SU-DHL-6 (cell line): ENCODE measurements at regions not wholly inside any gene's neighbourhood (a gene's known extent, or its start where the extent isn't known, plus 50 kb on each side); places are given as distances from the start of the nearest gene placed in this dataset.

ENCODE experiments used
- H2AFZ ChIP-seq: fragments of 200-600 bp; sonication (generic); 2 replicates; pipeline ENCODE4 v1.6.1; 2014; ENCODE audit warnings: low read depth, mild to moderate bottlenecking, moderate library complexity, mixed read lengths, antibody characterized with exemption, low read length; ENCODE audit not compliant: severe bottlenecking
- H3F3A ChIP-seq: fragments of 200-600 bp; shearing (Covaris generic); 2 replicates; pipeline ENCODE4 v1.6.0; 2016; ENCODE audit warnings: antibody characterized with exemption, mild to moderate bottlenecking; ENCODE audit not compliant: insufficient read depth
- H3K27ac ChIP-seq: fragments of 200-600 bp; sonication (generic); 2 replicates; pipeline ENCODE4 v1.5.1; 2016; ENCODE audit warnings: low read depth, mild to moderate bottlenecking, low read length, moderate library complexity, mixed read lengths
- H3K27me3 ChIP-seq: fragments of 200-600 bp; sonication (generic), shearing (Covaris generic); 2 replicates; pipeline ENCODE4 v1.6.0; 2014; ENCODE audit warnings: mild to moderate bottlenecking, low read length
- H3K36me3 ChIP-seq: fragments of 200-600 bp; sonication (generic); 2 replicates; pipeline ENCODE4 v1.6.1; 2014; ENCODE audit warnings: mild to moderate bottlenecking, low read length, mixed read lengths
- H3K4me2 ChIP-seq: fragments of 300-600, 200-600 bp; shearing (Covaris generic), sonication (generic); 2 replicates; pipeline ENCODE4 v1.6.0; 2014; ENCODE audit warnings: low read length, low read depth, mild to moderate bottlenecking; ENCODE audit not compliant: poor library complexity, severe bottlenecking
- H3K4me3 ChIP-seq: fragments of 200-600 bp; sonication (generic); 2 replicates; pipeline ENCODE4 v1.5.1; 2014; ENCODE audit warnings: antibody characterized with exemption, low read length, mild to moderate bottlenecking, mixed read lengths; ENCODE audit not compliant: insufficient read depth, poor library complexity, severe bottlenecking
- H3K79me2 ChIP-seq: fragments of 200-600 bp; sonication (generic); 2 replicates; pipeline ENCODE4 v1.6.1; 2014; ENCODE audit warnings: mild to moderate bottlenecking, low read length, moderate library complexity; ENCODE audit not compliant: insufficient read depth
- H3K9ac ChIP-seq: fragments of 200-600 bp; sonication (generic); 2 replicates; pipeline ENCODE4 v1.7.0; 2014; ENCODE audit warnings: mild to moderate bottlenecking, low read length
- H3K9me2 ChIP-seq: fragments of 200-600 bp; sonication (generic); replicated peaks from 2 replicates; pipeline ENCODE4 v1.6.1; 2014; ENCODE audit warnings: low read length; ENCODE audit not compliant: insufficient read depth
- H3K9me3 ChIP-seq: fragments of 200-600 bp; sonication (generic); 2 replicates; pipeline ENCODE4 v1.6.1; 2014; ENCODE audit warnings: low read length, mixed read lengths; ENCODE audit not compliant: insufficient read depth
- H4K20me1 ChIP-seq: fragments of 200-600 bp; sonication (generic); 2 replicates; pipeline ENCODE4 v1.6.1; 2014; ENCODE audit warnings: low read depth, mild to moderate bottlenecking, antibody characterized with exemption, low read length, moderate library complexity, mixed read lengths
- CTCF ChIP-seq: fragments of 200-600 bp; sonication (generic); IDR thresholded peaks from one replicate; pipeline ENCODE4 v1.5.1; 2017; ENCODE audit warnings: antibody characterized with exemption, mild to moderate bottlenecking, low read length, moderate library complexity; ENCODE audit not compliant: insufficient read depth, poor library complexity, severe bottlenecking
- EZH2phosphoT487 ChIP-seq: fragments of 200-600 bp; sonication (generic), shearing (Covaris generic); conservative IDR thresholded peaks from 2 replicates; pipeline ENCODE4 v1.6.1; 2018; ENCODE audit warnings: mild to moderate bottlenecking, antibody characterized with exemption, low read length, moderate library complexity, mixed read lengths

- Histone ChIP-seq H4K20me1 (no peaks in the 10 kb centered on the region), H3K27me3 (no peaks in the 10 kb centered on the region), H3K9ac (no peak overlapping the region), H3K27ac (no peak overlapping the region), H3K36me3 (no peaks in the 10 kb centered on the region), H3K9me2 (no peaks in the 10 kb centered on the region), H2AFZ (no peak overlapping the region), H3K4me3 (no peak overlapping the region), H3K4me2 (no peak overlapping the region), H3F3A (no peaks in the 10 kb centered on the region), H3K9me3 (no peaks in the 10 kb centered on the region), H3K79me2 (no peaks in the 10 kb centered on the region)
- TF ChIP-seq CTCF, result no peak
- no peak for TF ChIP-seq EZH2phosphoT487
Observed at GRCh38 chr14:104246401-104247335, 108.3 kb downstream of the KIF26A start.

- H3K4me2 ChIP-seq, result no peak overlapping the region
Observed at GRCh38 chr14:104247336-104248202, 109.2 kb downstream of the KIF26A start.

More at GRCh38 chr14:104247336-104248202, 109.2 kb downstream of the KIF26A start:
- H3K79me2 ChIP-seq, result no peaks in the 10 kb centered on the region
- H3K27me3 ChIP-seq, result no peaks in the 10 kb centered on the region
- no peak overlapping the region for H3K9ac ChIP-seq
- H3K9me2 ChIP-seq, result no peaks in the 10 kb centered on the region
- no peaks in the 10 kb centered on the region for H3K9me3 ChIP-seq
- H3K36me3 ChIP-seq, result no peaks in the 10 kb centered on the region
- no peak for TF ChIP-seq CTCF
- TF ChIP-seq EZH2phosphoT487, result no peak
- H3K4me3 ChIP-seq, result no peak overlapping the region
- no peak overlapping the region for H3K27ac ChIP-seq
- no peaks in the 10 kb centered on the region for H4K20me1 ChIP-seq
- no peaks in the 10 kb centered on the region for H3F3A ChIP-seq
- no peak overlapping the region for H2AFZ ChIP-seq
